ENCODE measurements at regions not wholly inside any gene's neighbourhood (a gene's known extent, or its start where the extent isn't known, plus 50 kb on each side); places are given as distances from the start of the nearest gene placed in this dataset.

- DNase-seq, result no peak
Measured at GRCh38 chr22:48397531-48398180, 1430.0 kb downstream of the BRD1 start.

DNA sequence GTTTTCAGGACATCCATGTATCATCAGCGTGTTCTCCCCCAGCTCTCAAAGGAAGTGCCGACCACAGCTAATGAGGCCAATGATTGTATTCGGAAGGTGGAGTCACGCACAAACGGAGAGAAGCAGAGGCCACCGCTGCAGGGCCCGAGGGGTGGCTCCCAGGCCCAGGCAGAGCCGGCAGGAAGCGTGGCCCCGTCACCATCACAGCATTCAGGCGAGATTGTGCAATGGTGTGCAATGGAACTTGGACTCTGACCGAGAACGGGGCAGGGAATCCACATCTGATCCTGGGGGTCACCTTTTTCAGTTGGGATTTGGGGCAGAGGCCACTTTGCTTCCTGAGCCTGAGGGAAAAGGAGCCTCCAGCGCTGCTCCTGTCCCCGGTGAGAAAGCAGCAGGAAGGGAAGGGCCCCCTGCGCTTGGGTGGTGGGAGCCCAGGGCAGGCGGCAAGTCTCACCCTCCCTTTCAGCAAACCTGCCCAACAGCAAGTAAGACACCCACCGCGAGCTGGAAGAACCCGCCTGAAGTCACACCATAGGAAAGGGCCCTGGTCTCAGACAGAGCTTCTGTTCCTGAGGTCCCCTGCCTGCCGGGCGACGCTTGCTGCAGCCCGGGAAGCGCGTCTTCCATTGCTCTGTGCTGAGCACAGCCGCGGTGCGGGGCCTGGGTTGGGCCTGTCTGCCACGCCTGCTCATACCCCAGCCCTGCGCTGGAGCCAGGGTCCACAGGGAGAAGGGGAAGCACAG lies 1430.7 kb downstream of the BRD1 start:
- DNase-seq, result no peak

- no peak for DNase-seq
Measured at GRCh38 chr22:48396091-48396784, 1431.4 kb downstream of the BRD1 start.

- no peak for DNase-seq
Measured at GRCh38 chr22:48395201-48395600, 1432.5 kb downstream of the BRD1 start.

GRCh38 chr22:48394787-48395186 lies 1432.9 kb downstream of the BRD1 start:
- no peak for DNase-seq

- no peak for DNase-seq
Measured at GRCh38 chr22:48393885-48394284, 1433.8 kb downstream of the BRD1 start.

- no peak for DNase-seq
Measured at GRCh38 chr22:48393041-48393370, 1434.7 kb downstream of the BRD1 start.

- no peak for DNase-seq
Measured at GRCh38 chr22:48391820-48392219, 1435.9 kb downstream of the BRD1 start.

- no peak for DNase-seq
Measured at GRCh38 chr22:48391171-48391711, 1436.4 kb downstream of the BRD1 start.

DNA sequence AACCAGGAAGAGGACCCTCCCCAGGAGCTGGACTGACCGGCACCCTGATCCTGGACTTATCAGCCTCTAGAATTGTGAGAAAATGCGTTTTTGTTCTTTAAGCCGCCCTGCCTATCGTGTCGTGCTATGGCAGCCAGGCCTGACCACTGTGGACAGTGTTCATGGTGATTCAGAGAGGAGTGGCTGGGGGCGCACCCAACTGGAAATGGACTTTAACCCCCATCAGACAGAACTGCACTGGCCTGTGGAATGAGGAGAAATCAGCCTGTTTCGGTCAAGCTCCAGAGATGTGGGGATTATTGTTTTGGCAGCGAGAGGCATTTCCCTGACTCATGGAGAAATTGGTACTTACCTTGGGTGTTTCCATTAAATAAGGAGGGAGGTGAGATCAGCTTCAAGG lies 1437.8 kb downstream of the BRD1 start:
- DNase-seq, result no peak

- DNase-seq, result no peak
Measured at GRCh38 chr22:48382197-48382596, 1445.5 kb downstream of the BRD1 start.

- DNase-seq, result no peak
Measured at GRCh38 chr22:48380016-48380665, 1447.5 kb downstream of the BRD1 start.

- DNase-seq, result no peak
Measured at GRCh38 chr22:48379371-48379770, 1448.3 kb downstream of the BRD1 start.

DNA sequence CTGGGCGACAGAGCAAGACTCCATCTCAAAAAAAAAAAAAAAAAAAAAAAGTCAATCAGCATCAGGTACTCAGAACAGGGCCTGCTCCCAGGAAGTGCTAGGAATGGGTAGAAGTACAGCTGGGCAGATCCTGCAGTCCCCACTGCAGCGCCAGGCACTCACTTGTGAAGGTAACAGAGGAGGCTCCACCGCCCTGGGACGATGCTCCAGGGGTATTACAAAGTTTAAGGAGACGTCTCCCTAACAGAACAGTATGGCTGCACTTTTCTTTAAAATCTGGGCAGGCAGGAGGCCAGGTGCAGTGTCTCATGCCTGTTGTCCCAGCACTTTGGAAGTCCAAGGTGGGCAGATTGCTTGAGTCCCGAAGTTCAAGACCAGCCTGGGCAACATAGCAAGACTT lies 1449.0 kb downstream of the BRD1 start:
- DNase-seq, result no peak

DNA sequence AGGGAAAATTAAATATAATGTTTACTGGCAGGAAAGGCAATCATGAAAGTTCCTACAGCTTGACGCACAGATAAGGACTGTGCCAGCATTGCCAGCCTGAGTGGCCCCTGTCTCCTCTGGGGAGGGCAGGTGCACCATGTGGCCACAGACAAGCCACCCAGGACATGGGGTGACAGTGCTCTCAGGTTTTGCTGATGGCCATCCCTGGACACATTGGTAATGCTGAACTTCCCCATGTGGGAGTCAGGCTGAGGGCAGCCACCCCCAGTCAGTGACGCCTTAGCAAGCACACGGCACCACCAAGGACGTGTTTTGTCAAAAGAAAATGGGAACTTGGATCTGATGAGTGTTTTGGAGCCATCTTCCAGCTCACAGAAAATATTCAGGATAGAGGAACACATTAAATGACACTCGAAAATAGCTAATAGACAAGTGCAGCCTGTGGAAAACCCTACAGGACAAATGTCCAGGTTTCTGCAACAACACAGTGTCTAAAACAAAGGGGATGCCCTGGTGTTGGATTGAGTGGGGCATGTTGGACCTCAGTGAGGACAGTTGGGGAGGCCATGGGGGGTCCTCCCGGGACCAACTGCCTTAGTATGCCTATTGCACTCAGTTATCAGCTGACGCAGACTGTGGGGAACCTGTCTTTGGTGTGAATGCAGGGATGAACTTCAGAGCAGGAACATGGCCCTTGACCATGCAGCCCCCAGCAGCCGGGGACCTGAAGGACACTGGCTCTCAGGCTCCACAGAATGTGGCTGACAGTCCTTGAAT lies 1450.5 kb downstream of the BRD1 start:
- DNase-seq, result no peak

DNA sequence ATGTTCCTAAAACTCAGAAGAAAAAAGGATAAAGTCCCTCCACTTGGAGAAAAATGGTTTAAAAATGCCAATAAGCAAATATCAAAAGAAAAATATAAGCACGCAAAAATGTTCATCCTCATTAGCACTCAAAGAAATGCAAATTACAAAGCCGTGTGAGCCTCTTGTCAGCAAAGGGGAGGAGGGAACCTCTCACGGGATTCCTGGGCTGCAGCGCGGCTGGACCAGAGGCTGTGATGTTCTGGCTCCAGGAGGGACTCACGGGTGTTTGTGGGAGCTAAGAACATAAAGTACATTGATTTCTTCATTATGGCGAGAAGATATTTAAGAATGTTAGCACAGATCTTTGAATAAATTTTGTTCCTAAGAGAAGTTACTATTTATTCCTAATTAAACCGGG lies 1451.2 kb downstream of the BRD1 start:
- no peak for DNase-seq

DNA sequence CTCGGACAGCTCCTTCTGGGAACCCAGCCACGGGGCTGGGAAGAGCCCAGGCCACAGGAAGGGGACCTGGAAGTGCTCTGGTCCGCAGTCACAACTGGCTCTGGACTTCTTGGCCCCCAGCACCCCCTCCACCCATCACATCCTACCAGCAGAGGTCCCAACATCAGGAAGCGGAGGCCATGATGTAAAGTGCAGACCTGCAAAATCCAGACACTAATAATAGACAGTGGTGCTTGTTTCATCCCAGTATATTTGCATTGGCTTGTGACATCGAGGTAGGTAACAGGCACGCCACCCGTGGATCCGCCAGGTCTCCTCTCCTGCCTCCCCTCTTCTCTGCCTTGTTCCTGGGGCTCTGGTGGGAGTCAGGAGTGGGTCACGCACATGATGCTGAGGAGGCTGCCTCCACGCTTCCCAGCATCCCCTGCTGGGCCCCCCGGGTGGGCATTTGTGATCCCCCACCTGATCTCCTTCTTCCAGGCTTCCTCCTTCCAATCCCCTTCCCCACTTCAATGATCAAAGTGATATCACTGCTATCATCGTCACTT lies 1454.0 kb downstream of the BRD1 start:
- no peak for DNase-seq

DNA sequence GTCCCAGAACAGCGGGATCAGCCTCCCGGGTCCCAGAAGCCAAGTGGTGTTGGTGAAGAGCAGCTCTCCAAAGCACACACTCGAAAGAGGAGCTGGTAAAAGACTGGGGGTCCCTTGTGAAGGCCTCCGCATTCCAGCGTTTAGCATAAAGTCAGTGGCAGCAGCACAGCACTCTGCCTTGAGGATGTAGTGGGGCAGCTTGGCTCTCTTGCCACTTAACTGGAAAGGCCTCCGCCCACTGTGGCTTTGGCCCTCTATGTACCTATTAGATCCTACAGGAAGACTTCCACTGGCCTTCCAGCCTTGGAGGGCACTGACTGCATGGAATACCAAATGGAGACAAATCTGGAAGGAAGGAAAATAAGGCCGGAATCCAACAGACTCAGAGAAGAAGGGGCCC lies 1455.3 kb downstream of the BRD1 start:
- DNase-seq, result no peak

DNA sequence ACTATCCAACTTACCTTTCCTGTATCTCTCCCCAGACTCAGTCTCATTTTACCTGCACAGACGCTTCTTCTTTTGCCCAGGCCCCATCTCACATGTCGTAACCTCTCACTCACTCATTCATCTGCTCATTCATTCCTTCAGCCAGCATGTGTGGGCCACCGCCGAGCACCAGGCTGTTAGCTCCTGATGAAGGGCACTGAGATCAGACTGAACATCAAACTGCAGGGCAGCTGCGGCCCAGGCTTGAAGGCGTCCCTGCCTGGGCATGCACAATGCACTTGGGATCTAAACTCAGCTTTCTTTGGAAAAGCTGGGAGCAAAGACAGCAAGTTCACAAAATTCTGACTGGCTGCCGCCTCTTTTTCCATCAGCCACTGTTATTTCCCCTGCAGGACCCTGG lies 1456.3 kb downstream of the BRD1 start:
- DNase-seq, result no peak

DNA sequence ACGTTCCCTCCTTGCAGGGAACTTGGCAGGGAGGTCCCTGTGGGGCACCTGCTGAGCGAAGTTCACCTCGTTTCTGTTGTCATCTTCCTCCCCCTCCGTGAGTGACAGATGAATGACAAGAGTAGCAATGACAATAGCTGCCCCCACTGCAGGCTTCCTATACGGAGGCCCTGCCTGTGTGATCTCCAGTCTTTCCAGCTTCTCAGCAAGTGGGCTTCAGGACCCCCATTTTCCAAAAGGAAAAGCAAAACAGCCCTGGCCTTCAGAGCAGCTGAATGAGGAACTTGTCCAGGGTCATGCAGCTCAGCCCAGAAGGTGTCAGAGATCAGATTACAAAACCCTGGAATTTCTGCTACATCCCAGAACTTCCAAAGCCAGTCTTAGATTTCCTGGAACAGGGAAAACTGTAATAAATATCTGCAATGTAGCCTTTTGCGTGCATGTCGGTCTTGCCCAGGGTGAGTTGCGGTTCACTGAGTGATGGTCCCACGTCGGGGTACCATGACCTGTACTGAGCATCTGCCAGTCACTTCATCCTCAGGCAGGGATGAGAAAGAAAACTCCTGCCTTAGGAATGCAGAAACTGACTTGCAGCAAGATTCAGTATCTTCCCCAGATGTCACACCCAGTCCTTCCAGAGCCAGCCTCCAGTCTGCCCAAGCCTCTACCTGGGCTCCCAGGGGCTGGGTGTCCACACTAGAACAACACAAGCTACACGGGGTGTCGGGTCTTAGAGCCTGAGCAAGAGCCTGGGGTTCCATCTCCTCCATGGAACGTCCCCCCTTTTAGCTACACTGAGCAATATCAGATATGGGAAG lies 1457.0 kb downstream of the BRD1 start:
- DNase-seq, result no peak

DNA sequence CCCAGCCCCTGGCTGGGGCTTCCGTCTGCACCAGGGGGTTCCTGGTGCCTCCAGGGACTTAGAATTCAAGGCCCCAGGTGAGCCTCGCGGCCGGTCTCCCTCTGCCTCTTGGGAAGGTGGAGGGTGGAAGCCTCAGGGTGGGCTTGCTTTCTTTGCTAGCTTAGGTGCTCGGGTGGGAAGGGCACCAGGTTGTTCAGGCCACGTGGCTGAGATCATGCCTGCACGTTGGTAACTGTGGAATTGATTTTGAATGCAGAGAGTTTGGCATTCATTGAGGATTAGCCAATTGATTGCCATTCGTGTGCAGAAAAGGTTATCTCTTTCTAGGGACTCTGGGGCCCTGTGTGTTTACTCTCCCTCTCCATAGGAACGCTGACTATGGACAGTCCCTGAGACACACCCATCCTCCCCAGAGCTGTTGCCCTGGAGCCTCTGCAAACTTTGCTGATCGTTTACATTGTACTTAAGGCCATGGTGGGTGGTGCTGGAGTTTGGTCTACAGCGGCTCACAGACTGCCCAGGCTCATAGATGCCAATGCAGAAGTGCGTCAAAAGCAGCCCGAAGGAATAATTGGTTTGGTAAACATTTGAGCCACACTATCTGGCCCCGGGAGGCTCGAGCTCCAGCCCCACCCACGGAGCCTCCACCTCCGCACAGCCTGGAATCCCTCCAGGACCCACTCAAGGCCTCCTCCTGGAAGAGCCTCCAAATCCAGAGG lies 1457.7 kb downstream of the BRD1 start:
- DNase-seq, result no peak
